ENCODE measurements at regions not wholly inside any gene's neighbourhood (a gene's known extent, or its start where the extent isn't known, plus 50 kb on each side); places are given as distances from the start of the nearest gene placed in this dataset.
"Not testable (repeated sequence)": the region's sequence is repeated elsewhere in the genome, so short reads cannot be mapped to it uniquely, and the experiment has no call there.

DNA sequence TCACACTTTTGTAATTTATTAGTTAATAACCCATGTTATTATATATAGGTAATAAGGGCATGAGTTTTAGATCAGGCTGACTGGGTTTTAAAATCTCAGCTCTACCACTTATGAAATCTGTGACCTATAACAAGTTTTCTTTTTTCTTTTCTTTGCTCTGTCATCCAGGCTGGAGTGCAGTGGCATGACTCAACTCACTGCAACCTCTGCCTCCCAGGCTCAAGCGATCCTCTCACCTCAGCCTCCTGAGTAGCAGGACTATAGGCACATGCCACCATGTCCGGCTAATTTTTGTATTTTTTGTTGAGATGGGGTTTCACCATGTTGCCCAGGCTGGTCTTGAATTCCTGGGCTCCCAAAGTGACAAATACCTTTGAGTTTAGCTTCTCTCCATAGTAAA is 227.7 kb upstream of the KRR1 start:
- TF ChIP-seq, protein P1, sequence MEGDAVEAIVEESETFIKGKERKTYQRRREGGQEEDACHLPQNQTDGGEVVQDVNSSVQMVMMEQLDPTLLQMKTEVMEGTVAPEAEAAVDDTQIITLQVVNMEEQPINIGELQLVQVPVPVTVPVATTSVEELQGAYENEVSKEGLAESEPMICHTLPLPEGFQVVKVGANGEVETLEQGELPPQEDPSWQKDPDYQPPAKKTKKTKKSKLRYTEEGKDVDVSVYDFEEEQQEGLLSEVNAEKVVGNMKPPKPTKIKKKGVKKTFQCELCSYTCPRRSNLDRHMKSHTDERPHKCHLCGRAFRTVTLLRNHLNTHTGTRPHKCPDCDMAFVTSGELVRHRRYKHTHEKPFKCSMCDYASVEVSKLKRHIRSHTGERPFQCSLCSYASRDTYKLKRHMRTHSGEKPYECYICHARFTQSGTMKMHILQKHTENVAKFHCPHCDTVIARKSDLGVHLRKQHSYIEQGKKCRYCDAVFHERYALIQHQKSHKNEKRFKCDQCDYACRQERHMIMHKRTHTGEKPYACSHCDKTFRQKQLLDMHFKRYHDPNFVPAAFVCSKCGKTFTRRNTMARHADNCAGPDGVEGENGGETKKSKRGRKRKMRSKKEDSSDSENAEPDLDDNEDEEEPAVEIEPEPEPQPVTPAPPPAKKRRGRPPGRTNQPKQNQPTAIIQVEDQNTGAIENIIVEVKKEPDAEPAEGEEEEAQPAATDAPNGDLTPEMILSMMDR (conservative IDR thresholded peaks at IDR 0.05; ENCODE audit: low read depth, low read length), result not testable (repeated sequence)
- TF ChIP-seq EZH2 (IDR thresholded peaks at IDR 0.05; ENCODE audit: low read length, unreplicated experiment); EZH2phosphoT487 (IDR thresholded peaks at IDR 0.05; ENCODE audit: borderline replicate concordance, low read length): not testable (repeated sequence)

All from PC-3 (cell line).